ENCODE measurements at regions not wholly inside any gene's neighbourhood (a gene's known extent, or its start where the extent isn't known, plus 50 kb on each side); places are given as distances from the start of the nearest gene placed in this dataset.
"Not testable (repeated sequence)": the region's sequence is repeated elsewhere in the genome, so short reads cannot be mapped to it uniquely, and the experiment has no call there.

DNA sequence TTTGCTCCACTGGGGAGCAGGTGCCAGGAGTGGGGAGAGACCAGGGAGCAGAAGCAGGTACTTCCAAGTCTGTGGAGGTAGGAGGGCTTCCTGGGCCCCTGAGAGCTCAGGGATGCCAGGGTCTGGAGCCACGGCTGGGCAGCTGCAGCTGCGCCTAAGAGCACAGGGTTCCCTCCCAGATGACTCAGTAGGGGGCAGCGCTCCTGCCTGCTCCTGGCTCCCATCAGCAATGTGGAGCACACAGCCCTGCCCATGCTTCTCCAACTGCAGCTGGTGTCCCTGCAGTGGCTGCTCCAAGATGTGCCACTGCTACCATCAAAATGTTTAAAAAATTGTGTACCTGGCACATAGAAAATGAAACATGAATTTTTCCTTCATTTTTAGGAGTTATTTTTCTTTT, 1028.2 kb downstream of the PCDH7 start:
- Histone ChIP-seq H4K20me1 (ENCODE audit: insufficient read depth, low read length, poor library complexity, severe bottlenecking) (no peaks in the 10 kb centered on the region), H3K4me1 (ENCODE audit: insufficient read depth, low read length, poor library complexity, severe bottlenecking) (no peaks in the 10 kb centered on the region), H3K27me3 (ENCODE audit: insufficient read depth, low read length, poor library complexity, severe bottlenecking) (no peaks in the 10 kb centered on the region), H3K4me3 (ENCODE audit: low read length, poor library complexity, severe bottlenecking) (no peak overlapping the region), H3K36me3 (ENCODE audit: insufficient read depth, low read length) (no peaks in the 10 kb centered on the region), H3F3A (ENCODE audit: low read depth) (no peaks in the 10 kb centered on the region), H3K9me2 (replicated peaks; ENCODE audit: low read depth, low read length) (no peaks in the 10 kb centered on the region), H2AFZ (ENCODE audit: low read length) (no peak overlapping the region), H3K9ac (ENCODE audit: low read depth, low read length, poor library complexity, severe bottlenecking) (no peak overlapping the region), H3K9me3 (ENCODE audit: insufficient read depth, low read depth, low read length) (no peaks in the 10 kb centered on the region; the same call in 1 of the 2 replicates), H3K79me2 (ENCODE audit: insufficient read depth, low read length) (no peaks in the 10 kb centered on the region), H3K4me2 (ENCODE audit: low read depth, low read length, poor library complexity, severe bottlenecking) (no peak overlapping the region)
- no peak for TF ChIP-seq EZH2phosphoT487 (IDR thresholded peaks at IDR 0.05; ENCODE audit: borderline replicate concordance)
- TF ChIP-seq, protein P1, sequence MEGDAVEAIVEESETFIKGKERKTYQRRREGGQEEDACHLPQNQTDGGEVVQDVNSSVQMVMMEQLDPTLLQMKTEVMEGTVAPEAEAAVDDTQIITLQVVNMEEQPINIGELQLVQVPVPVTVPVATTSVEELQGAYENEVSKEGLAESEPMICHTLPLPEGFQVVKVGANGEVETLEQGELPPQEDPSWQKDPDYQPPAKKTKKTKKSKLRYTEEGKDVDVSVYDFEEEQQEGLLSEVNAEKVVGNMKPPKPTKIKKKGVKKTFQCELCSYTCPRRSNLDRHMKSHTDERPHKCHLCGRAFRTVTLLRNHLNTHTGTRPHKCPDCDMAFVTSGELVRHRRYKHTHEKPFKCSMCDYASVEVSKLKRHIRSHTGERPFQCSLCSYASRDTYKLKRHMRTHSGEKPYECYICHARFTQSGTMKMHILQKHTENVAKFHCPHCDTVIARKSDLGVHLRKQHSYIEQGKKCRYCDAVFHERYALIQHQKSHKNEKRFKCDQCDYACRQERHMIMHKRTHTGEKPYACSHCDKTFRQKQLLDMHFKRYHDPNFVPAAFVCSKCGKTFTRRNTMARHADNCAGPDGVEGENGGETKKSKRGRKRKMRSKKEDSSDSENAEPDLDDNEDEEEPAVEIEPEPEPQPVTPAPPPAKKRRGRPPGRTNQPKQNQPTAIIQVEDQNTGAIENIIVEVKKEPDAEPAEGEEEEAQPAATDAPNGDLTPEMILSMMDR (conservative IDR thresholded peaks at IDR 0.05; ENCODE audit: low read length), result no peak

DNA sequence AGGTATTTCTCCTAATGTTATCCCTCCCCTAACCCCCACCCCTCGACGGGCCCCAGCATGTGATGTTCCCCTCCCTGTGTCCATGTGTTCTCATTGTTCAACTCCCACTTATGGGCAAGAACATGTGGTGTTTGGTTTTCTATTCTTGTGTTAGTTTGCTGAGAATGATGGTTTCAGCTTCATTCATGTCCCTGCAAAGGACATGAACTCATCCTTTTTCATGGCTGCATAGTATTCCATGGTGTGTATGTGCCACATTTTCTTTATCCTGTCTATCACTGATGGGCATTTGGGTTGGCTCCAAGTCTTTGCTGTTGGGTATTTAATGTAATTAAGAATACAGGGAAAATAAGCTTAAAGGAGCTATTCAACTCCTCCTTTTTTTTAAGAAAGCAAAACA, 1030.4 kb downstream of the PCDH7 start:
- not testable (repeated sequence) for H3K36me3 ChIP-seq (ENCODE audit: insufficient read depth, low read length); H3K79me2 ChIP-seq (ENCODE audit: insufficient read depth, low read length); H3K4me2 ChIP-seq (ENCODE audit: low read depth, low read length, poor library complexity, severe bottlenecking); H3K4me1 ChIP-seq (ENCODE audit: insufficient read depth, low read length, poor library complexity, severe bottlenecking); H3K27me3 ChIP-seq (ENCODE audit: insufficient read depth, low read length, poor library complexity, severe bottlenecking); H2AFZ ChIP-seq (ENCODE audit: low read length); H3K9me3 ChIP-seq (ENCODE audit: insufficient read depth, low read depth, low read length); H4K20me1 ChIP-seq (ENCODE audit: insufficient read depth, low read length, poor library complexity, severe bottlenecking); H3K9me2 ChIP-seq (replicated peaks; ENCODE audit: low read depth, low read length); H3F3A ChIP-seq (ENCODE audit: low read depth); H3K9ac ChIP-seq (ENCODE audit: low read depth, low read length, poor library complexity, severe bottlenecking); H3K4me3 ChIP-seq (ENCODE audit: low read length, poor library complexity, severe bottlenecking)

DNA sequence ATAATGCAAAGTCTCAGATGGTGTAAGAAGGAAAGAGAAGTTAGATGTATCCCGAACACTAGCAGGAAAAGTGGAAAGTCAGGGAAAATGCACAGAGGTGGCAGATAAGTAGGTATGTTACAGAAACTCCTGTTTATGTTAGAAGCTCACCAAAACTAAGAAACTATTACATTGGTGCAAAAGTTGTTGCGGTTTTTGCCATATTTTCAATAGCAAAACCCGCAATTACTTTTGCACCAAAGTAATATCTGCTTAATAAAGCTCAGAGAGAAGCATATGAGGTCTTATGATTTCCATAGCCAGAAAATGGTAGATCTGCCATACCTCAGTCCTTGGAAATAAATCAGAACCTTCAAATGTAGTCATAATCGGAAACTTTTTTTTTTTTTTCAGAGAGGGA, 1035.6 kb downstream of the PCDH7 start:
- Histone ChIP-seq H4K20me1 (ENCODE audit: insufficient read depth, low read length, poor library complexity, severe bottlenecking) (no peaks in the 10 kb centered on the region), H3K36me3 (ENCODE audit: insufficient read depth, low read length) (no peaks in the 10 kb centered on the region), H3K9ac (ENCODE audit: low read depth, low read length, poor library complexity, severe bottlenecking) (no peak overlapping the region), H2AFZ (ENCODE audit: low read length) (no peak overlapping the region), H3K4me3 (ENCODE audit: low read length, poor library complexity, severe bottlenecking) (no peak overlapping the region), H3K27me3 (ENCODE audit: insufficient read depth, low read length, poor library complexity, severe bottlenecking) (no peaks in the 10 kb centered on the region), H3K9me2 (replicated peaks; ENCODE audit: low read depth, low read length) (no peaks in the 10 kb centered on the region), H3F3A (ENCODE audit: low read depth) (no peaks in the 10 kb centered on the region), H3K4me1 (ENCODE audit: insufficient read depth, low read length, poor library complexity, severe bottlenecking) (no peaks in the 10 kb centered on the region), H3K79me2 (ENCODE audit: insufficient read depth, low read length) (no peaks in the 10 kb centered on the region), H3K4me2 (ENCODE audit: low read depth, low read length, poor library complexity, severe bottlenecking) (no peak overlapping the region), H3K9me3 (ENCODE audit: insufficient read depth, low read depth, low read length) (no peaks in the 10 kb centered on the region)
- TF ChIP-seq, protein P1 (conservative IDR thresholded peaks at IDR 0.05; ENCODE audit: low read length), result no peak
- no peak for TF ChIP-seq EZH2phosphoT487 (IDR thresholded peaks at IDR 0.05; ENCODE audit: borderline replicate concordance)

DNA sequence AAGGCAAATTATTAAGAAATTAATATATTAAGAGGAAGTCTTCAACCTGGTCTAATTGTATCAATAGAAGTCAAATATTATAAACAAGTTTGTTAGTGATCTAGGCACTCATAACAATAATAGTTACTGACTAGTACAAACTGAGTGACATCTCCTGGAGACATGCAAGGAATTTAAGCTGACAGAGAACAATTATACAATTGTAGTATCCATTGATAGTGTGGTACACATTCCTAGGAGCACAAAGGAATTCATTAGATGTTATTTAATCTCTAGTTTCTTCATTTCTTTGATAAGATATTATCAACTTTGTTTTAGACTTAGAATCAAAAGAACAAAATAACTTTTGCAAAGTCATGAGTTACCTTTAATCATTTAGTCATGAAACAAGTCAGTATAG, 1048.6 kb downstream of the PCDH7 start:
- Histone ChIP-seq H3K9me2 (replicated peaks; ENCODE audit: low read depth, low read length) (no peaks in the 10 kb centered on the region), H3K9ac (ENCODE audit: low read depth, low read length, poor library complexity, severe bottlenecking) (no peak overlapping the region), H3K4me2 (ENCODE audit: low read depth, low read length, poor library complexity, severe bottlenecking) (no peak overlapping the region), H4K20me1 (ENCODE audit: insufficient read depth, low read length, poor library complexity, severe bottlenecking) (no peaks in the 10 kb centered on the region), H3K4me3 (ENCODE audit: low read length, poor library complexity, severe bottlenecking) (no peak overlapping the region), H3K79me2 (ENCODE audit: insufficient read depth, low read length) (no peaks in the 10 kb centered on the region), H3K27me3 (ENCODE audit: insufficient read depth, low read length, poor library complexity, severe bottlenecking) (no peaks in the 10 kb centered on the region), H2AFZ (ENCODE audit: low read length) (no peak overlapping the region), H3K9me3 (ENCODE audit: insufficient read depth, low read depth, low read length) (no peaks in the 10 kb centered on the region), H3K4me1 (ENCODE audit: insufficient read depth, low read length, poor library complexity, severe bottlenecking) (no peaks in the 10 kb centered on the region), H3K36me3 (ENCODE audit: insufficient read depth, low read length) (no peaks in the 10 kb centered on the region), H3F3A (ENCODE audit: low read depth) (no peaks in the 10 kb centered on the region)
- TF ChIP-seq EZH2phosphoT487 (IDR thresholded peaks at IDR 0.05; ENCODE audit: borderline replicate concordance), result no peak
- TF ChIP-seq, protein P1 (conservative IDR thresholded peaks at IDR 0.05; ENCODE audit: low read length), result no peak

All from Loucy (cell line).